ENCODE measurements at regions not wholly inside any gene's neighbourhood (a gene's known extent, or its start where the extent isn't known, plus 50 kb on each side); places are given as distances from the start of the nearest gene placed in this dataset.

DNA sequence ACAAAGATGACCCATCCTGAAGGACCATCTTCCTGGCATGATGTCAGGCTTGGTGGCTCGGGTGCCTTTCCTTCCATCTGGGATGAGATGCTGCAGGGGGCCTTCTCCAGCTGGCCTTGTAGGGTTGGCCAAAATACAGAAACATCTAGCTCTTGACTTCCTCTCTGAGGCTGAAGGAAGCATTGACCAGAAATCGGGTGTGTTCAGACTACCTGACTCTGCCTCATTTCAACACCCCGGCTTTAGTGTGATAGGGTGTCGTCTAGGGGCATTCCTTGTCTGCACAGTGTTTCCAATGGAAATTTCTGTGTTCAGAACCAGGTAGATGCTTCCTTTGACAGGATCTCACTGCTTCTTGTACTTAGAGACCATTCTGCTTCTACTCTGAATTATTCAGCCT is 115.7 kb upstream of the SPRED2 start:
- TF ChIP-seq CTCF (IDR thresholded peaks at IDR 0.05; ENCODE audit: low read length) (no peak), EZH2phosphoT487 (IDR thresholded peaks at IDR 0.05; ENCODE audit: low read length) (no peak), EZH2 (optimal IDR thresholded peaks at IDR 0.05; ENCODE audit: low read depth, low read length) (no peak)
